ENCODE measurements at regions not wholly inside any gene's neighbourhood (a gene's known extent, or its start where the extent isn't known, plus 50 kb on each side); places are given as distances from the start of the nearest gene placed in this dataset.
"Not testable (repeated sequence)": the region's sequence is repeated elsewhere in the genome, so short reads cannot be mapped to it uniquely, and the experiment has no call there.

- Histone ChIP-seq H3K36me3 (ENCODE audit: control insufficient read depth, insufficient read depth, low read length) (no peaks in the 10 kb centered on the region), H3K27ac (ENCODE audit: low read length) (no peak overlapping the region), H3K27me3 (ENCODE audit: control insufficient read depth, insufficient read depth, low read length) (no peaks in the 10 kb centered on the region), H3K4me1 (ENCODE audit: control insufficient read depth, insufficient read depth, low read length) (peaks cover 7% of the 10 kb centered on the region; the same call in 1 of the 2 replicates), H3K4me3 (ENCODE audit: low read depth in 2 of 2, low read length in 2 of 2) (no peak overlapping the region), H3K9me3 (ENCODE audit: control insufficient read depth, insufficient read depth, low read depth, low read length) (no peaks in the 10 kb centered on the region)
- in situ Hi-C loops (cut with HindIII; ENCODE audit: low pct_unique_long_range_greater_than_20kb, low sequenced_read_pairs), result no loop called here
- intact Hi-C loops (cut with micrococcal nuclease; ENCODE audit: unreplicated experiment), result no loop called here
- DNase-seq (ENCODE audit: low read depth, low spot score), result no peak
- ChIA-PET CTCF (no interaction called here), POLR2A (no interaction called here)
- BruUV-seq (replicated peaks), result no TSS peak
- no peak for TF ChIP-seq TCF7L2 (IDR thresholded peaks at IDR 0.05; ENCODE audit: low read depth, low read length)
- no peak for TF ChIP-seq SIN3A (IDR thresholded peaks at IDR 0.05; ENCODE audit: borderline replicate concordance, insufficient read depth, low read depth, low read length)
- no peak for TF ChIP-seq POLR2AphosphoS5 (IDR thresholded peaks at IDR 0.05; ENCODE audit: low read depth, low read length)
- TF ChIP-seq CTCF (IDR thresholded peaks at IDR 0.05), result no peak
- TF ChIP-seq REST (IDR thresholded peaks at IDR 0.05; ENCODE audit: insufficient read depth in 1 of 2, low read depth in 2 of 2, low read length in 1 of 2), result no peak
- no peak for ATAC-seq
Measured at GRCh38 chr3:30480587-30480986, 125.8 kb upstream of the TGFBR2 start.

GRCh38 chr3:30481241-30481640 lies 125.2 kb upstream of the TGFBR2 start:
- ATAC-seq (no peak), DNase-seq (ENCODE audit: low read depth, low spot score) (no peak)
- intact Hi-C loops (cut with micrococcal nuclease; ENCODE audit: unreplicated experiment) (no loop called here), in situ Hi-C loops (cut with HindIII; ENCODE audit: low pct_unique_long_range_greater_than_20kb, low sequenced_read_pairs) (no loop called here)
- Histone ChIP-seq H3K9me3 (ENCODE audit: control insufficient read depth, insufficient read depth, low read depth, low read length) (no peaks in the 10 kb centered on the region), H3K36me3 (ENCODE audit: control insufficient read depth, insufficient read depth, low read length) (no peaks in the 10 kb centered on the region), H3K4me1 (ENCODE audit: control insufficient read depth, insufficient read depth, low read length) (peaks cover 7% of the 10 kb centered on the region; the same call in 1 of the 2 replicates), H3K27ac (ENCODE audit: low read length) (no peak overlapping the region), H3K4me3 (ENCODE audit: low read depth in 2 of 2, low read length in 2 of 2) (no peak overlapping the region), H3K27me3 (ENCODE audit: control insufficient read depth, insufficient read depth, low read length) (no peaks in the 10 kb centered on the region)
- no TSS peak for BruUV-seq (replicated peaks)
- ChIA-PET CTCF (no interaction called here), POLR2A (no interaction called here)
- TF ChIP-seq SIN3A (IDR thresholded peaks at IDR 0.05; ENCODE audit: borderline replicate concordance, insufficient read depth, low read depth, low read length) (no peak), TCF7L2 (IDR thresholded peaks at IDR 0.05; ENCODE audit: low read depth, low read length) (no peak), CTCF (IDR thresholded peaks at IDR 0.05) (no peak), REST (IDR thresholded peaks at IDR 0.05; ENCODE audit: insufficient read depth in 1 of 2, low read depth in 2 of 2, low read length in 1 of 2) (no peak), POLR2AphosphoS5 (IDR thresholded peaks at IDR 0.05; ENCODE audit: low read depth, low read length) (no peak)

- in situ Hi-C loops (cut with HindIII; ENCODE audit: low pct_unique_long_range_greater_than_20kb, low sequenced_read_pairs); ATAC-seq; CTCF ChIA-PET; H3K27ac ChIP-seq (ENCODE audit: low read length); H3K27me3 ChIP-seq (ENCODE audit: control insufficient read depth, insufficient read depth, low read length); H3K36me3 ChIP-seq (ENCODE audit: control insufficient read depth, insufficient read depth, low read length); H3K4me3 ChIP-seq (ENCODE audit: low read depth in 2 of 2, low read length in 2 of 2); POLR2A ChIA-PET; H3K9me3 ChIP-seq (ENCODE audit: control insufficient read depth, insufficient read depth, low read depth, low read length); H3K4me1 ChIP-seq (ENCODE audit: control insufficient read depth, insufficient read depth, low read length); BruUV-seq (replicated peaks); DNase-seq (ENCODE audit: low read depth, low spot score); intact Hi-C loops (cut with micrococcal nuclease; ENCODE audit: unreplicated experiment): not testable (repeated sequence)
Measured at GRCh38 chr3:30484229-30484628, 122.2 kb upstream of the TGFBR2 start.

All from Panc1 (cell line).